ENCODE measurements at regions not wholly inside any gene's neighbourhood (a gene's known extent, or its start where the extent isn't known, plus 50 kb on each side); places are given as distances from the start of the nearest gene placed in this dataset.

GRCh38 chr6:153523390-153523789 is 392.3 kb upstream of the RGS17 start:
- no peak overlapping the region for H2AFZ ChIP-seq (ENCODE audit: insufficient read depth, low read depth, low read length, poor library complexity, severe bottlenecking)
- ATAC-seq (ENCODE audit: low read depth) (no peak), DNase-seq (no peak)
- H3K79me2 ChIP-seq (ENCODE audit: control insufficient read depth, insufficient read depth, low read length): no peaks in the 10 kb centered on the region
- no peak overlapping the region for H3K4me3 ChIP-seq (ENCODE audit: control extremely low read depth in 1 of 5, extremely low read depth in 1 of 5, insufficient read depth in 1 of 5, low read depth in 2 of 5, low read length in 4 of 5)
- no peaks in the 10 kb centered on the region for H4K20me1 ChIP-seq (ENCODE audit: control insufficient read depth, insufficient read depth, low read length, poor library complexity, severe bottlenecking)
- Mint-ChIP-seq H3K4me1 (no peaks in the 10 kb centered on the region), H3K4me3 (no peak overlapping the region), H3K27ac (no peak overlapping the region), H3K9me3 (ENCODE audit: insufficient read depth) (no peaks in the 10 kb centered on the region), H3K27me3 (no peaks in the 10 kb centered on the region)
- intact Hi-C loops (cut with micrococcal nuclease): no loop called here
- H3K9ac ChIP-seq (ENCODE audit: low read length): no peak overlapping the region
- no peak for TF ChIP-seq CTCF (IDR thresholded peaks at IDR 0.05)
- H3K27me3 ChIP-seq (replicated peaks in 1 of 4; ENCODE audit: control extremely low read depth in 1 of 4, control insufficient read depth in 3 of 4, insufficient read depth in 4 of 4, low read length in 3 of 4): no peaks in the 10 kb centered on the region
- no peak overlapping the region for H3K4me2 ChIP-seq (replicated peaks; ENCODE audit: low read depth, low read length, poor library complexity, severe bottlenecking)
- no peak overlapping the region for H3K27ac ChIP-seq (ENCODE audit: low read length in 2 of 2)
- POLR2A ChIA-PET: no interaction called here
- CTCF ChIA-PET: no interaction called here
- no peaks in the 10 kb centered on the region for H3K36me3 ChIP-seq (replicated peaks in 1 of 2; ENCODE audit: control extremely low read depth in 1 of 2, control insufficient read depth in 1 of 2, extremely low read depth in 1 of 2, insufficient read depth in 2 of 2, low read length in 1 of 2)
- no peaks in the 10 kb centered on the region for H3K4me1 ChIP-seq (ENCODE audit: control insufficient read depth in 2 of 2, insufficient read depth in 2 of 2, low read length in 2 of 2)
- peaks cover 0 to 6% (median 0%) of the 10 kb centered on the region in 3 donors for H3K9me3 ChIP-seq (ENCODE audit: control extremely low read depth in 1 of 3, control insufficient read depth in 2 of 3, insufficient read depth in 1 of 3, low read length in 2 of 3)

GRCh38 chr6:153511896-153512496 is 380.9 kb upstream of the RGS17 start:
- Histone ChIP-seq H3K27ac (ENCODE audit: low read length in 2 of 2) (no peak overlapping the region), H3K4me3 (ENCODE audit: control extremely low read depth in 1 of 5, extremely low read depth in 1 of 5, insufficient read depth in 1 of 5, low read depth in 2 of 5, low read length in 4 of 5) (no peak overlapping the region), H3K9ac (ENCODE audit: low read length) (no peak overlapping the region), H3K4me2 (replicated peaks; ENCODE audit: low read depth, low read length, poor library complexity, severe bottlenecking) (no peak overlapping the region), H3K4me1 (ENCODE audit: control insufficient read depth in 2 of 2, insufficient read depth in 2 of 2, low read length in 2 of 2) (no peaks in the 10 kb centered on the region), H2AFZ (ENCODE audit: insufficient read depth, low read depth, low read length, poor library complexity, severe bottlenecking) (no peak overlapping the region), H3K36me3 (replicated peaks in 1 of 2; ENCODE audit: control extremely low read depth in 1 of 2, control insufficient read depth in 1 of 2, extremely low read depth in 1 of 2, insufficient read depth in 2 of 2, low read length in 1 of 2) (no peaks in the 10 kb centered on the region), H3K27me3 (replicated peaks in 1 of 4; ENCODE audit: control extremely low read depth in 1 of 4, control insufficient read depth in 3 of 4, insufficient read depth in 4 of 4, low read length in 3 of 4) (no peaks in the 10 kb centered on the region), H4K20me1 (ENCODE audit: control insufficient read depth, insufficient read depth, low read length, poor library complexity, severe bottlenecking) (no peaks in the 10 kb centered on the region), H3K79me2 (ENCODE audit: control insufficient read depth, insufficient read depth, low read length) (no peaks in the 10 kb centered on the region), H3K9me3 (ENCODE audit: control extremely low read depth in 1 of 3, control insufficient read depth in 2 of 3, insufficient read depth in 1 of 3, low read length in 2 of 3) (peaks cover 0 to 2% (median 0%) of the 10 kb centered on the region in 3 donors)
- WGBS (ENCODE audit: insufficient coverage): 75% methylated on average over 1 of the region's 2 CpGs
- intact Hi-C loops (cut with micrococcal nuclease): loop anchor here (5.0 kb wide), 1 partner anchor 650 kb away; no protein-coding TSS in a partner anchor
- POLR2A ChIA-PET: no interaction called here
- ATAC-seq (ENCODE audit: low read depth) (peak; percentile 33), DNase-seq (no peak)
- no peak overlapping the region for H3K27ac Mint-ChIP-seq
- TF ChIP-seq CTCF (IDR thresholded peaks at IDR 0.05): peak; percentile 56
- TF ChIP-seq EZH2 (IDR thresholded peaks at IDR 0.05; ENCODE audit: borderline replicate concordance, insufficient read depth, low read depth, low read length, poor library complexity, severe bottlenecking): no peak
- CTCF ChIA-PET: no interaction called here
- H3K27me3 Mint-ChIP-seq: no peaks in the 10 kb centered on the region
- H3K9me3 Mint-ChIP-seq (ENCODE audit: insufficient read depth): peaks cover 3% of the 10 kb centered on the region
- H3K4me3 Mint-ChIP-seq: no peak overlapping the region
- no peaks in the 10 kb centered on the region for H3K4me1 Mint-ChIP-seq
